HepG2 (cell line): ENCODE measurements at regions not wholly inside any gene's neighbourhood (a gene's known extent, or its start where the extent isn't known, plus 50 kb on each side); places are given as distances from the start of the nearest gene placed in this dataset.

Experiments
- ATAC-seq: fragments of 200-7000 bp; cut with Tn5 transposase; 3 replicates; pipeline ENCODE4 v1.9.1; 2020; ENCODE audit warnings: mild to moderate bottlenecking, moderate library complexity
- BruUV-seq: library from RNA; stranded (reverse); fragments of 400-500 nt; replicated peaks from 2 replicates; lab custom pipeline; 2021; lab: Mats Ljungman, UMichigan
- CTCF ChIA-PET: fragments of 300-600 bp; formaldehyde crosslinking; extraction: SDS; loops from one replicate; lab custom pipeline; 2021; ENCODE audit warnings: low total read pairs, inconsistent platforms, low intra/inter-chr PET ratio; lab: Yijun Ruan, JAX
- POLR2A ChIA-PET: fragments of 350-600 bp; sonication (Branson Sonifier 250); formaldehyde crosslinking; loops from one replicate; lab custom pipeline; 2020; ENCODE audit warnings: antibody characterized with exemption, inconsistent platforms; lab: Yijun Ruan, JAX
- DNase-seq: peaks from one replicate; pipeline ENCODE4 v3.0.0-alpha.2; 2015; ENCODE audit warnings: low spot score
- FAIRE-seq: peaks from 3 replicates; lab custom pipeline; 2011; peaks lifted over from hg19 to GRCh38; lab: Jason Lieb, UNC
- H2AFZ ChIP-seq: one replicate; pipeline ENCODE4 v1.6.1; 2011; ENCODE audit warnings: low read length, inconsistent platforms
- H3K27ac ChIP-seq: fragments of 300-600 bp; 3 replicates; pipeline ENCODE4 v1.8.0; 2011; ENCODE audit warnings: mixed run types, mild to moderate bottlenecking, mixed read lengths, low read length, inconsistent platforms; ENCODE audit not compliant: insufficient read depth; ENCODE audit errors: extremely low read length
- H3K27me3 ChIP-seq, 2 experiments: fragments of 200-600 bp in 1 of 2; 2 replicates in 1 of 2; 3 replicates in 1 of 2; pipeline versions ENCODE4 v1.6.0 to v1.8.0; 2011; ENCODE audit warnings: low read length in 2 of 2, mild to moderate bottlenecking in 2 of 2, moderate library complexity in 2 of 2, inconsistent platforms in 1 of 2; ENCODE audit not compliant: insufficient read depth in 2 of 2, control insufficient read depth in 1 of 2
- H3K36me3 ChIP-seq, 2 experiments: fragments of 200-600 bp in 1 of 2; replicated peaks in 1 of 2; 2 replicates in 1 of 2; 3 replicates in 1 of 2; pipeline versions ENCODE4 v1.5.1 to v1.8.0; 2011; ENCODE audit warnings: low read length in 2 of 2, inconsistent platforms in 1 of 2; ENCODE audit not compliant: insufficient read depth in 2 of 2, control insufficient read depth in 1 of 2
- H3K4me1 ChIP-seq: 2 replicates; pipeline ENCODE4 v1.5.1; 2012; ENCODE audit warnings: low read length, inconsistent platforms; ENCODE audit not compliant: insufficient read depth
- H3K4me2 ChIP-seq: 2 replicates; pipeline ENCODE4 v1.6.0; 2011; ENCODE audit warnings: low read depth, low read length, inconsistent platforms
- H3K4me3 ChIP-seq, 3 experiments: fragments of 200-600 bp in 1 of 3; sonication (generic), shearing (Covaris generic) in 1 of 3; replicated peaks in 1 of 3; 2 replicates each; pipeline ENCODE4 v1.5.1; 2011 to 2016; ENCODE audit warnings: low read length in 3 of 3, inconsistent platforms in 2 of 3, low read depth in 2 of 3, mild to moderate bottlenecking in 2 of 3, control low read depth in 1 of 3, mixed read lengths in 1 of 3; ENCODE audit not compliant: insufficient read depth in 1 of 3
- H3K79me2 ChIP-seq: one replicate; pipeline ENCODE4 v1.6.1; 2011; ENCODE audit warnings: low read length, inconsistent platforms; ENCODE audit not compliant: insufficient read depth
- H3K9ac ChIP-seq: 2 replicates; pipeline ENCODE4 v1.6.0; 2011; ENCODE audit warnings: mild to moderate bottlenecking, low read depth, low read length, inconsistent platforms; ENCODE audit not compliant: insufficient read depth
- H3K9me3 ChIP-seq: 2 replicates; pipeline ENCODE4 v1.5.1; 2012; ENCODE audit warnings: mild to moderate bottlenecking, low read length
- H4K20me1 ChIP-seq: 2 replicates; pipeline ENCODE4 v1.6.0; 2011; ENCODE audit warnings: inconsistent platforms, mild to moderate bottlenecking, low read length, moderate library complexity; ENCODE audit not compliant: insufficient read depth
- DR1 ChIP-seq: sonication (generic); formaldehyde crosslinking; IDR thresholded peaks from 2 replicates; pipeline ENCODE4 v1.8.0; 2021; ENCODE audit warnings: mild to moderate bottlenecking, missing genetic modification reagents, inconsistent platforms
- EZH2 ChIP-seq: conservative IDR thresholded peaks from 2 replicates; pipeline ENCODE4 v1.6.1; 2012; ENCODE audit warnings: mild to moderate bottlenecking, low read depth, low read length, moderate library complexity
- KLF15 ChIP-seq: sonication (generic); formaldehyde crosslinking; IDR thresholded peaks from 2 replicates; pipeline ENCODE4 v1.8.1; 2023; ENCODE audit warnings: borderline replicate concordance, mild to moderate bottlenecking, inconsistent platforms, missing genetic modification reagents, mixed read lengths
- MIXL1 ChIP-seq: IDR thresholded peaks from 2 replicates; pipeline ENCODE4 v1.6.1; 2016
- MXD4 ChIP-seq: IDR thresholded peaks from 2 replicates; pipeline ENCODE4 v1.6.1; 2016; ENCODE audit warnings: mild to moderate bottlenecking, missing biosample characterization, missing genetic modification reagents
- RAD21 ChIP-seq: fragments of 450-650 bp; formaldehyde crosslinking; IDR thresholded peaks from 2 replicates; pipeline ENCODE4 v1.5.0; 2020; ENCODE audit warnings: mild to moderate bottlenecking
- SIN3B ChIP-seq: fragments of 150-350 bp; IDR thresholded peaks from 2 replicates; pipeline ENCODE4 v1.6.1; 2014; ENCODE audit warnings: low read length
- SRY ChIP-seq: sonication (generic); formaldehyde crosslinking; IDR thresholded peaks from 2 replicates; pipeline ENCODE4 v1.8.0; 2022; ENCODE audit warnings: mild to moderate bottlenecking, missing genetic modification reagents
- ZNF572 ChIP-seq: sonication (generic); formaldehyde crosslinking; IDR thresholded peaks from 2 replicates; pipeline ENCODE4 v1.5.1; 2020; ENCODE audit warnings: mild to moderate bottlenecking, missing genetic modification reagents
- ZNF615 ChIP-seq: sonication (generic); formaldehyde crosslinking; IDR thresholded peaks from 2 replicates; pipeline ENCODE4 v1.5.0; 2020; ENCODE audit warnings: mild to moderate bottlenecking, missing genetic modification reagents, borderline replicate concordance
- ZNF7 ChIP-seq: IDR thresholded peaks from 2 replicates; pipeline ENCODE4 v1.6.1; 2016; ENCODE audit warnings: missing biosample characterization, missing genetic modification reagents
- ZNF713 ChIP-seq: sonication (generic); formaldehyde crosslinking; IDR thresholded peaks from 2 replicates; pipeline ENCODE4 v1.4.0; 2020; ENCODE audit warnings: mild to moderate bottlenecking, missing genetic modification reagents
- ZSCAN29 ChIP-seq: sonication (generic); formaldehyde crosslinking; conservative IDR thresholded peaks from 2 replicates; pipeline ENCODE4 v1.4.0; 2020; ENCODE audit warnings: mild to moderate bottlenecking, missing genetic modification reagents
- WGBS: methylation state at CpG from one replicate; pipeline ENCODE4 v1.1.6; 2017; ENCODE audit warnings: low lambda C conversion rate; 5-methylcytosine and 5-hydroxymethylcytosine counted together
- in situ Hi-C: cut with HindIII; loops from 2 replicates; pipeline ENCODE4 v1.10.0; 2017; ENCODE audit warnings: low pct_unique_long_range_greater_than_20kb; ENCODE audit not compliant: extremely low pct_ligation_motif_present
- intact Hi-C: fragments of 100-400 bp; cut with micrococcal nuclease; formaldehyde crosslinking; loops from one replicate; pipeline ENCODE4 v1.10.0; 2022; ENCODE audit not compliant: unreplicated experiment
- TF ChIP-seq, protein P1 (sequence below): sonication (generic); formaldehyde crosslinking; IDR thresholded peaks from 2 replicates; pipeline ENCODE4 v1.8.1; 2023; ENCODE audit warnings: mild to moderate bottlenecking, missing genetic modification reagents
- TF ChIP-seq, protein P2 (sequence below): sonication (generic); formaldehyde crosslinking; IDR thresholded peaks from 2 replicates; pipeline ENCODE4 v1.4.0; 2020; ENCODE audit warnings: mild to moderate bottlenecking, missing genetic modification reagents
- TF ChIP-seq, protein P3 (sequence below): sonication (generic); formaldehyde crosslinking; IDR thresholded peaks from 2 replicates; pipeline ENCODE4 v1.5.0; 2020; ENCODE audit warnings: missing genetic modification reagents

DNA sequence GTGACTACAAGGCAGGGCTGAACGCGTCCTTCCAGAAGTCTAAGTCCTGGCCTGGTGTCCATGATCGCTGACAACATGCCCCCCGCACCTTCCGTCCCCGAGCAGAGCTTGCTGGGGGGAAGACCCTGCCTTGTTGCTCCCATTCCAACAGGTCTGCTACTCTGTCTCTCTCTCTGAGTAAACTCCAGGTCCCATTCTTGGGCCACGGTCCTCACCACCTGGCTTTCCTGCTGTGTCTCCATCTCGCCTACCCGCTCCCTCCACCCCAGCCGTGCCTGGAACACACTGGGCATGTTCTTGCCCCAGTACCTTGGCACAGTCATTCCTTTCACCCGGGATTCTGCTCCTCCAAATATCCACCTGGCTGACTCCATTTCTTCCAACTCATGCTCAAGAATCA is 162.3 kb downstream of the BMP7 start:
- H3K9me3 ChIP-seq = no peaks in the 10 kb centered on the region
- CTCF ChIA-PET = no interaction called here

DNA sequence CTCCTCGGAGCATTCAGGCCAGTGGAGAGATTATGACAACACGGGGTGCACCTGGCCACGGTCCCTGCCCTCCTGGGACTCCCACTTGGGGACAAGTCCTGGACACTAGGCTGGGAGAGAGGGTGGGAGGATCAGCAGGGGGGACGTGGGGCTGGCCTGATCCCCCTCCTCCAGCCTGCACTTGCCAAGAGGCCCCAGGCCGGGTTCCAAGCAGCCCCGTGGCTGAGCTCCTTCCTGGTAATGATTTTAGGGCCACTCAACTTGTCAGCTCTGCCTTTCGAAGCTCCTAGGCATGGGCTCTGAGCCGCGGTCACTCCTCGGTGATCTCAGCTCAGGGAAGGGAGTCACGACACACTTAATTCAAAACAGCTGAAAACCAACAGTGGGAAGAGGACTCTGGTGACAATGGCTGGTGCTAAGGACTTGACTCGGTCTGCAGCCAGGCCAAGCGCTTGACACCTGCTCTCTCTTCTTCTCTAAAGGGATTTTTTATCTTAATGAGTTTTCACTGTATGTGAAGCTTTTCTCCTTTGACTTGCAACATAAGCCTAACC is 161.7 kb downstream of the BMP7 start:
- H3K4me3 ChIP-seq = no peak overlapping the region
- ChIA-PET POLR2A (no interaction called here), CTCF (no interaction called here)
- H3K79me2 ChIP-seq = no peaks in the 10 kb centered on the region
- intact Hi-C loops (no loop called here), in situ Hi-C loops (no loop called here)
- no peak for DNase-seq
- no TSS peak for BruUV-seq
- no peak for ATAC-seq
- no peaks in the 10 kb centered on the region for H3K9me3 ChIP-seq
- H2AFZ ChIP-seq = no peak overlapping the region
- H3K27ac ChIP-seq = no peak overlapping the region
- 34% methylated on average over 13 of the region's 13 CpGs for WGBS
- no peaks in the 10 kb centered on the region for H3K36me3 ChIP-seq
- H3K4me1 ChIP-seq = peaks cover 14% of the 10 kb centered on the region
- peaks cover 2 to 20% of the 10 kb centered on the region in 2 experiments; a peak in 3 of 5 replicates for H3K27me3 ChIP-seq
- no peak for FAIRE-seq
- H3K9ac ChIP-seq = no peak overlapping the region
- H4K20me1 ChIP-seq = no peaks in the 10 kb centered on the region
- no peak for TF ChIP-seq ZNF572 (CRISPR knock-in tag)
- TF ChIP-seq, protein P1, sequence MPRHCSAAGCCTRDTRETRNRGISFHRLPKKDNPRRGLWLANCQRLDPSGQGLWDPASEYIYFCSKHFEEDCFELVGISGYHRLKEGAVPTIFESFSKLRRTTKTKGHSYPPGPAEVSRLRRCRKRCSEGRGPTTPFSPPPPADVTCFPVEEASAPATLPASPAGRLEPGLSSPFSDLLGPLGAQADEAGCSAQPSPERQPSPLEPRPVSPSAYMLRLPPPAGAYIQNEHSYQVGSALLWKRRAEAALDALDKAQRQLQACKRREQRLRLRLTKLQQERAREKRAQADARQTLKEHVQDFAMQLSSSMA = no peak
- TF ChIP-seq SIN3B = no peak
- TF ChIP-seq, protein P2, sequence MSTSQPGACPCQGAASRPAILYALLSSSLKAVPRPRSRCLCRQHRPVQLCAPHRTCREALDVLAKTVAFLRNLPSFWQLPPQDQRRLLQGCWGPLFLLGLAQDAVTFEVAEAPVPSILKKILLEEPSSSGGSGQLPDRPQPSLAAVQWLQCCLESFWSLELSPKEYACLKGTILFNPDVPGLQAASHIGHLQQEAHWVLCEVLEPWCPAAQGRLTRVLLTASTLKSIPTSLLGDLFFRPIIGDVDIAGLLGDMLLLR = no peak
- TF ChIP-seq ZSCAN29 (CRISPR knock-in tag) = no peak
- no peak for TF ChIP-seq MXD4
- no peak for TF ChIP-seq RAD21
- TF ChIP-seq, protein P3, sequence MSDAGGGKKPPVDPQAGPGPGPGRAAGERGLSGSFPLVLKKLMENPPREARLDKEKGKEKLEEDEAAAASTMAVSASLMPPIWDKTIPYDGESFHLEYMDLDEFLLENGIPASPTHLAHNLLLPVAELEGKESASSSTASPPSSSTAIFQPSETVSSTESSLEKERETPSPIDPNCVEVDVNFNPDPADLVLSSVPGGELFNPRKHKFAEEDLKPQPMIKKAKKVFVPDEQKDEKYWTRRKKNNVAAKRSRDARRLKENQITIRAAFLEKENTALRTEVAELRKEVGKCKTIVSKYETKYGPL = no peak
- TF ChIP-seq, all 625 proteins: peak for 0
- no peak overlapping the region for H3K4me2 ChIP-seq

More for the DNA sequence above, 162.3 kb downstream of the BMP7 start:
- Histone ChIP-seq H3K4me1 (peaks cover 8% of the 10 kb centered on the region), H3K79me2 (no peaks in the 10 kb centered on the region), H3K4me3 (no peak overlapping the region), H3K4me2 (no peak overlapping the region), H3K9ac (no peak overlapping the region), H3K27ac (no peak overlapping the region), H2AFZ (no peak overlapping the region), H3K36me3 (no peaks in the 10 kb centered on the region), H3K27me3 (peaks cover 2 to 20% of the 10 kb centered on the region in 2 experiments; a peak in 3 of 5 replicates), H4K20me1 (no peaks in the 10 kb centered on the region)
- intact Hi-C loops (no loop called here), in situ Hi-C loops (no loop called here)
- FAIRE-seq (no peak), DNase-seq (no peak), ATAC-seq (no peak)
- BruUV-seq = no TSS peak
- POLR2A ChIA-PET = no interaction called here
- no peak for TF ChIP-seq DR1 (CRISPR knock-in tag)
- TF ChIP-seq KLF15 (CRISPR knock-in tag) = no peak
- TF ChIP-seq SRY (CRISPR knock-in tag) = no peak
- TF ChIP-seq EZH2 = no peak
- no peak for TF ChIP-seq ZNF7
- no peak for TF ChIP-seq MIXL1 (CRISPR knock-in tag)
- TF ChIP-seq ZNF713 (CRISPR knock-in tag) = no peak
- no peak for TF ChIP-seq ZNF615 (CRISPR knock-in tag)
- WGBS = 53% methylated on average over 11 of the region's 11 CpGs
